Left lung (tissue), 4 donors: ENCODE measurements at regions not wholly inside any gene's neighbourhood (a gene's known extent, or its start where the extent isn't known, plus 50 kb on each side); places are given as distances from the start of the nearest gene placed in this dataset.

Experiments used
- ATAC-seq: fragments of 200-7000 bp; cut with Tn5 transposase; one replicate; pipeline ENCODE4 v1.9.1; 2020; ENCODE audit warnings: moderate library complexity
- DNase-seq, 4 donors: peaks; one replicate each; pipeline ENCODE4 v3.0.0-alpha.2; 2013 to 2020
- H3K27ac ChIP-seq, 2 donors: fragments of 200-600 bp; sonication (generic) in 1 of 2; one replicate each; pipeline versions ENCODE4 v1.5.0 to v1.8.0; 2020 to 2021
- H3K27me3 ChIP-seq, 2 donors: fragments of 200-600 bp; sonication (generic) in 1 of 2; one replicate each; pipeline versions ENCODE4 v1.5.0 to v1.8.0; 2020 to 2021
- H3K36me3 ChIP-seq, 2 donors: fragments of 200-600 bp; sonication (generic) in 1 of 2; one replicate each; pipeline versions ENCODE4 v1.5.0 to v1.8.0; 2020 to 2021
- H3K4me1 ChIP-seq, 2 donors: fragments of 200-600 bp; one replicate each; pipeline ENCODE4 v1.8.0; 2021
- H3K4me3 ChIP-seq, 2 donors: fragments of 200-600 bp; sonication (generic) in 1 of 2; one replicate each; pipeline versions ENCODE4 v1.5.0 to v1.8.0; 2020 to 2021; ENCODE audit warnings: mild to moderate bottlenecking in 1 of 2
- H3K9me3 ChIP-seq, 2 donors: fragments of 200-600 bp; sonication (generic) in 1 of 2; one replicate each; pipeline versions ENCODE4 v1.5.0 to v1.8.0; 2020 to 2021
- intact Hi-C, 2 donors: fragments of 100-400 bp; cut with DNase I; formaldehyde crosslinking; loops; one replicate each; pipeline versions ENCODE4 v1.11.2 to v1.14.2; 2022
- TF ChIP-seq, protein P1 (sequence below), 2 donors: fragments of 200-600 bp; sonication (generic) in 1 of 2; IDR thresholded peaks; one replicate each; pipeline versions ENCODE4 v1.5.0 to v1.8.0; 2021; ENCODE audit warnings: antibody characterized with exemption in 2 of 2
- donor health status: DM: no; HTN: yes; CAD: no.
- donor health status: DM: no; HTN: no; CAD: no.

DNA sequence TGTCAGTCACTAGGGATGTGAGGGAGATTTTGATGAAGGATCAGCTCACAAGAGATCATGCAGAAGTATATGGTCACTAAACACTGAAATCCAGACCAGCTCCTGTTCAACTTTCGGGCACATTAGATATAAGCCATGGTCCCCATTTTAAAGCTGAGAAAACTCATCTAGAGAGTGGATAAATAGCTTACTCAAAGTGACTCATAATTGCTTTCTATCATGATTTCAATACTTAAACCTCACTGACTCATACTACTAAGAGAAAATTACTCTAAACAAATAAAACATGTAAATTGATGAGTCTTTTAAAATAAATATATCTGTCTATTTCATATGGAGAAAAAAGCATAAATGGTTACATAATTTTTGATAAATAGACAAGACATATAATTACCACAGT lies 567.7 kb downstream of the TLR4 start:
- no peak overlapping the region for H3K4me3 ChIP-seq
- H3K27ac ChIP-seq, result no peak overlapping the region
- TF ChIP-seq, protein P1, sequence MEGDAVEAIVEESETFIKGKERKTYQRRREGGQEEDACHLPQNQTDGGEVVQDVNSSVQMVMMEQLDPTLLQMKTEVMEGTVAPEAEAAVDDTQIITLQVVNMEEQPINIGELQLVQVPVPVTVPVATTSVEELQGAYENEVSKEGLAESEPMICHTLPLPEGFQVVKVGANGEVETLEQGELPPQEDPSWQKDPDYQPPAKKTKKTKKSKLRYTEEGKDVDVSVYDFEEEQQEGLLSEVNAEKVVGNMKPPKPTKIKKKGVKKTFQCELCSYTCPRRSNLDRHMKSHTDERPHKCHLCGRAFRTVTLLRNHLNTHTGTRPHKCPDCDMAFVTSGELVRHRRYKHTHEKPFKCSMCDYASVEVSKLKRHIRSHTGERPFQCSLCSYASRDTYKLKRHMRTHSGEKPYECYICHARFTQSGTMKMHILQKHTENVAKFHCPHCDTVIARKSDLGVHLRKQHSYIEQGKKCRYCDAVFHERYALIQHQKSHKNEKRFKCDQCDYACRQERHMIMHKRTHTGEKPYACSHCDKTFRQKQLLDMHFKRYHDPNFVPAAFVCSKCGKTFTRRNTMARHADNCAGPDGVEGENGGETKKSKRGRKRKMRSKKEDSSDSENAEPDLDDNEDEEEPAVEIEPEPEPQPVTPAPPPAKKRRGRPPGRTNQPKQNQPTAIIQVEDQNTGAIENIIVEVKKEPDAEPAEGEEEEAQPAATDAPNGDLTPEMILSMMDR (IDR thresholded peaks at IDR 0.05), result no peak
- no peaks in the 10 kb centered on the region for H3K27me3 ChIP-seq
- no peaks in the 10 kb centered on the region for H3K4me1 ChIP-seq
- ATAC-seq, result no peak
- H3K36me3 ChIP-seq, result no peaks in the 10 kb centered on the region
- DNase-seq, result no peak
- intact Hi-C loops, result no loop called here
- no peaks in the 10 kb centered on the region for H3K9me3 ChIP-seq

DNA sequence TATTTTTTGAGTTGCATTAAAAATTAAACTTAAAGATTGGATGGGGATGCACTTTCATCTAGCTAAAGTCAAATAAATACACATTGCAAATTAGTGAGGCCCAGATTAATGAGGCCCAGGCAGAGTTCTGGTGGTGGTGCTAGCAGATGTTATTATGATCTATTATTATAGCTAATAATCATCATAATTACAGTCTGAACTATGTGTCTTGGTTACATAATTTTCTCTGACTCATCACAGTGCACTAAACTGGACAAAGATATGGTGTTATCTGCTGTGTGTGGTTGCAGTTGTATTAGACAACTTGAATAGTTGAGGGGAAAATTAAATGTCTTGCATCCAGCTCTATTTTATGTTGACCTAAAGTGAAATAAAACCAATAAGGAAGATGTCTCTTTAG lies 568.8 kb downstream of the TLR4 start:
- no peak overlapping the region for H3K4me3 ChIP-seq
- no peak for DNase-seq
- H3K9me3 ChIP-seq, result no peaks in the 10 kb centered on the region
- TF ChIP-seq, protein P1 (IDR thresholded peaks at IDR 0.05), result no peak
- H3K36me3 ChIP-seq, result no peaks in the 10 kb centered on the region
- no peak for ATAC-seq
- no peaks in the 10 kb centered on the region for H3K4me1 ChIP-seq
- intact Hi-C loops, result no loop called here
- H3K27me3 ChIP-seq, result no peaks in the 10 kb centered on the region
- no peak overlapping the region for H3K27ac ChIP-seq

DNA sequence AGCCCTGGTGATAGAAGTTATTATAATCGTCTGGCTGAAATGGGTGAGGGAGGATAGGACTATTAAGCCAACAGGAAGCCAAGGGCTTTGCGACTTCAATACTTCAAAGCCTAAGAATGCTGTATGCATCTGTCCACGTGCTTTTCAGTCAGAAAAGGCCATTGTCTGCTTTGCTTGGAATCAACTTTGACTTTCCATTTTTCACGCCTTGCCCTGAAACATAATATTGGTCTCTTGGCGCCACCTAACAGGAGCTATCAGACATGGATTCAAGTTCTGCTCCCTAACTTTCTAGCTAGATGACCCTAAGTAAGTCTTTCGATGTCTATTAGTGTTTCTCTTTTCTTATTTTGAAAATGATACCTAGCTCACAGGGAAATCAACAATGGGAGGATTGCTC lies 572.6 kb downstream of the TLR4 start:
- no peak overlapping the region for H3K27ac ChIP-seq
- H3K4me1 ChIP-seq, result no peaks in the 10 kb centered on the region
- intact Hi-C loops, result no loop called here
- no peaks in the 10 kb centered on the region for H3K27me3 ChIP-seq
- H3K36me3 ChIP-seq, result no peaks in the 10 kb centered on the region
- no peak for ATAC-seq
- TF ChIP-seq, protein P1 (IDR thresholded peaks at IDR 0.05), result no peak
- H3K4me3 ChIP-seq, result no peak overlapping the region
- no peak for DNase-seq
- H3K9me3 ChIP-seq, result no peaks in the 10 kb centered on the region

DNA sequence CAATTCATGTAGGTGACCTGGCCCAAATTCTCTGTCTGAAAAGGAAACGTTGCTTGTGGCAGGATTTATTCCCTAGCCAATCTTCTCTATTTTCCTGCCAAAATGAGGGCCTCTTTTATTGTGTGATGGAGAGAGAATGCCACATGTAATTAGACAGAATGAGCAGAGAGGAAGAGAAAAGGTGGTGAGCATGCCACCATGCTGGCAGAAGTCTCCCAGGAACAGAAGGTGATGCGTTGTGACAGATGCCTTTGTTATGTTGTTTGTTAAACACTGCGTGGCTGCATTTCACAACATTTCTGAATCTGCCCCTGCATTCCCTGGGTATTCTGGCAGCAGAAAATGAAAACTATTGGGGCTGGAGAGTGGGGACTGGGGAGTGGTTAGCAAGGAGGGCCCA lies 577.6 kb downstream of the TLR4 start:
- DNase-seq (no peak), ATAC-seq (no peak)
- no peak overlapping the region for H3K27ac ChIP-seq
- no peak overlapping the region for H3K4me3 ChIP-seq
- no peaks in the 10 kb centered on the region for H3K4me1 ChIP-seq
- TF ChIP-seq, protein P1 (IDR thresholded peaks at IDR 0.05), result no peak
- H3K27me3 ChIP-seq, result no peaks in the 10 kb centered on the region
- H3K36me3 ChIP-seq, result no peaks in the 10 kb centered on the region
- intact Hi-C loops, result no loop called here
- no peaks in the 10 kb centered on the region for H3K9me3 ChIP-seq

DNA sequence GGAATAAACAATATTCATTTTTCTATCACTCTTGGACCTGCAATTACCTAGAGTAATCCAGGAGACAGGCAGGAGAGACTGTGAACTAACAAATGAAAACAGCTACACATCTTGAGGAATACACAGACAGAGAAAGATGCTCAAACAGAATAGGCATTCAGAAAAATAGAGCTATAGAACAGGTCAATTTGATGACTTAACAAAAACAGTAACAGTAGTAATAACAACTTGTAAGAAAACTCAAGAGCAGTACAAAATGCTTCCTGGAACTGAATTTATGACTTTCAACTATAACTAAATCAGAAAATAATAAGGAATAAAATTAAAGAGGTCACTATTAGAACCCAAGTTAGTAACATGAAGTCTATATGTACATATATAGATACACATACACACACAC lies 579.3 kb downstream of the TLR4 start:
- H3K36me3 ChIP-seq, result no peaks in the 10 kb centered on the region

More for the DNA sequence above, 579.3 kb downstream of the TLR4 start:
- TF ChIP-seq, protein P1 (IDR thresholded peaks at IDR 0.05), result no peak
- no peaks in the 10 kb centered on the region for H3K4me1 ChIP-seq
- ATAC-seq, result no peak
- H3K9me3 ChIP-seq, result no peaks in the 10 kb centered on the region
- no peak overlapping the region for H3K27ac ChIP-seq
- no peaks in the 10 kb centered on the region for H3K27me3 ChIP-seq
- intact Hi-C loops, result no loop called here
- no peak overlapping the region for H3K4me3 ChIP-seq
- no peak for DNase-seq
